SK-N-SH (cell line): ENCODE measurements at regions not wholly inside any gene's neighbourhood (a gene's known extent, or its start where the extent isn't known, plus 50 kb on each side); places are given as distances from the start of the nearest gene placed in this dataset.

Experiments used
- CTCF ChIP-seq: fragments of 200-600 bp; sonication (generic); IDR thresholded peaks from 2 replicates; pipeline ENCODE4 v1.6.1; 2017; ENCODE audit warnings: antibody characterized with exemption, mild to moderate bottlenecking, moderate library complexity
- EP300 ChIP-seq, 2 experiments: IDR thresholded peaks; 2 replicates each; pipeline versions ENCODE4 v1.4.0 to v1.6.1; 2012; ENCODE audit warnings: borderline replicate concordance in 1 of 2, low read depth in 1 of 2, low read length in 1 of 2
- EZH2phosphoT487 ChIP-seq: fragments of 200-600 bp; sonication (generic); IDR thresholded peaks from 2 replicates; pipeline ENCODE4 v1.6.1; 2017; ENCODE audit warnings: low read depth, mixed run types, mild to moderate bottlenecking, antibody characterized with exemption, moderate library complexity, borderline replicate concordance
- GABPA ChIP-seq: IDR thresholded peaks from 2 replicates; pipeline ENCODE4 v1.4.0; 2012; ENCODE audit warnings: low read depth, mild to moderate bottlenecking
- MAX ChIP-seq: IDR thresholded peaks from 2 replicates; pipeline ENCODE4 v1.4.0; 2012; ENCODE audit warnings: low read depth
- NFIC ChIP-seq: IDR thresholded peaks from 2 replicates; pipeline ENCODE4 v1.4.0; 2012; ENCODE audit warnings: borderline replicate concordance
- POLR2AphosphoS5 ChIP-seq: IDR thresholded peaks from 2 replicates; pipeline ENCODE4 v1.6.1; 2012; ENCODE audit warnings: low read depth, low read length
- REST ChIP-seq: IDR thresholded peaks from 2 replicates; pipeline ENCODE4 v1.6.1; 2012; ENCODE audit warnings: mild to moderate bottlenecking, low read depth, low read length, moderate library complexity
- RXRA ChIP-seq: IDR thresholded peaks from 2 replicates; pipeline ENCODE4 v1.4.0; 2012; ENCODE audit warnings: low read depth, mild to moderate bottlenecking, borderline replicate concordance
- SIN3A ChIP-seq: IDR thresholded peaks from 2 replicates; pipeline ENCODE4 v1.6.1; 2012; ENCODE audit warnings: low read depth, mild to moderate bottlenecking, low read length, moderate library complexity, borderline replicate concordance

- TF ChIP-seq EZH2phosphoT487 (no peak), CTCF (no peak), REST (no peak), NFIC (no peak), GABPA (no peak), MAX (no peak), RXRA (no peak), POLR2AphosphoS5 (no peak), SIN3A (no peak), EP300 (IDR thresholded peaks at IDR 0.05; ENCODE audit: borderline replicate concordance in 1 of 2, low read depth in 1 of 2, low read length in 1 of 2) (no peak)
Measured at GRCh38 chr21:32132409-32132808, 146.4 kb downstream of the MIS18A start.
